ENCODE measurements at regions not wholly inside any gene's neighbourhood (a gene's known extent, or its start where the extent isn't known, plus 50 kb on each side); places are given as distances from the start of the nearest gene placed in this dataset.

DNA sequence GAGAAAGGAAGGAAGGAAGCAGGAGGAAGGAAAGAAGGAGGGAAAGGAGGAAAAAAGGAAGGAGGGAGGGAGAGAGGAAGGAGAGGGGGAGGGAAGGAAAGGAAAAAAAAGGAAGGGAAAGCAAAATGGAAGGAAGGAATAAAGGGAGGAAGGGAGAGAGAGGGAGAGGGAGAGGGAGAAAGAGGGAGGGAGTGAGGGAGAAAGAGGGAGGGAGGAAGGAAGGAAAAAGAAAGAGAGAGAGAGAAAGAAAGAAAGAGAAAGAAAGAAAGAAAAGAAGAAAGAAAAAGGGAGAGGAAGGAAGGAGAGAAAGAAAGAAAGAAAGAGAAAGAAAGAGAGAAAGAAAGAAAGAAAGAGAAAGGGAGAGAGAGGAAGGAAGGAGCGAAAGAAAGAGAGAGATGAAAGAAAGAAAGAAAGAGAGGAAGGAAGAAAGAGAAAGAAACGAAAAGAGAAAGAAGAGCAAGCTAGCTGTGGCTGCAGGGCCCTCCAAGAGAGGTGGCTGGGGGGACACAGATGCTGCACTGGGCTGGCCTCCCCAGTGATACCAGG is 472.4 kb upstream of the MGMT start:
- no peak for DNase-seq

DNA sequence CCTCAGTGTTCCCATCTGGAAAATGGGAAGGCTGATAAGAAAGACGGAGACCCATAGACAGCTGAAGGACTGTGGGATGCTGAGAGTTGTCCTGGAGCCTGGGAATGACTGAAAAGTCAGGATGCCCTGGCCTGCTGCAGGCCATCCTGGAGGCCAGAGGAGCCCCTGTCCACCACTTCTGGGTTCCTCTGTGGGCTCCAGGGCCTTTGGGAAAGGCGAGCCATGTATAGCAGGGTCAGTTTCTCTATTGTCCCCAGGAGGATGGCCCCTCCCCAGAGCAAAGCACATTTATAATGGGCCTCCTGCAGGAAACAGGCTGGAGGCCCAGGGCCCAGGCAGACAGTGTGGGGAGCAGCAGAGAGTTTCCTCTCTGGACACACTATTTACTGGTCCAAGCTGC is 471.4 kb upstream of the MGMT start:
- no peak for DNase-seq

DNA sequence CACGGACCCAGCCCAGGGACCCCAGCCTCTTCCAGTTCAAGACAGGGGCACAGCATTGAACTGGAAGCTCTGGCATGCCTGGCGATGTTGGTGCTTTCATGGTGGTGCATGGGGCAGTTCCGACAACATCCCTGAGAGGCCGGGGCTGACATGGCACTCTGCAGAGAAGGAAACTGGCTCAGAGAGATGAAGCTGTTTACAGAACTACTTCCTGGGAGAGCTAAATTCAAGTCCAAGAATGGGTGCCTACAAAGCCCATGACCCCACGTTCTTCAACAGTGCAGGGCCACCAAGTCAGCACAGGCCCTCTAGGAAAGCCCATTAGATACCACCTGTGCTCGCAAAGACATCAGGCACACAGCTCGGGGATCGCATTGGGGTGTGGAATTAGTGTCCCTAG is 470.9 kb upstream of the MGMT start:
- DNase-seq: no peak

DNA sequence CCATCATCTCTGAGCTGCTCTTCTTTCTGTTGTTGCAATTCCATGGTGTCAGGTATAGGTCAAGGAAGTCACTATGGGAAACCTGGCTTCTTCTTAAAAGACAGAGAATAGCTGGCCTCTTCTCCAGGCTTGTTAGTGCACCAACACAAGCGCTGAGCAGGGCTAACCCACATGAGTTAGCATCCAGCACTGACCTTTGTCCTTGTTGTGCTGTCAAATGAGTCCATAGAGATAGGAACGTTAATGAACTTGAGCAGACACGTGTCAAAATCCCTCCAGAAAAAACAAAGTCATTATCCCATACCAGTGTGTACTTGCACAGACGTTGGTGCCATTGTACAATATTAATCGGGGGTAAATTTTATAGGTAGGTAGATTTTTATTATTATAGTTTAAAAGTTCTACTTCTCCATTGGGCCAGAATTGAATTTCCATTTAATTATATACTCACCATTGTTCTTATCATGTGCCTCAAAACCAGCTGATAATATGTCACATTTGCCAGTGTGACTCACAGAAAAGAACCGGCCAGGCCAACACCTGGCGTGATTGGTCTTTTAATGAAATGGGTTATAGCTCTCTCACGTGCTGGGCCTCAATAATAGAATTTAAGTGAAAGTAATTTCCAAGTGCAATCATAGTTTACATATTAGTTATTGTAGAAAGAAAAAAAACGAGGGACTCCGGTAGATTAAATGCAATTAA is 468.8 kb upstream of the MGMT start:
- DNase-seq: no peak

DNA sequence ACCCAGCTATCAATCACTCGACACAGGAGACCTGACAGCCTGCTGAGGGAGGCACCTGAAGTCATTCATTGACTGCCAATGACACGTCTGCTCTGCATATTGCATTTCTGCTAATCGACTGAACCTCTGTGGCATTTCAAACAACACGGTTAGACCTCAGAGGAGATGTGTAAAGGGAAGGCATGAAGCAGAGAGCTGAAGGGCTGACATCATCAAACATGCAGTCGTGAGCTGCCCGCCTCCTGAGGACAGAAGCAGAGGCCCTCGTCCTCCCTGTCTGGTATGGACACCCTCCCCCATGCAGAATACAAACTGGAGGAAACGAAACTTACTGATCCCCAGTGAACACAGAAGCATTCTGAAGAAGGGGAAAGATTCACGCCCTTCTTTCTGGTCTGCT is 462.6 kb upstream of the MGMT start:
- no peak for DNase-seq

DNA sequence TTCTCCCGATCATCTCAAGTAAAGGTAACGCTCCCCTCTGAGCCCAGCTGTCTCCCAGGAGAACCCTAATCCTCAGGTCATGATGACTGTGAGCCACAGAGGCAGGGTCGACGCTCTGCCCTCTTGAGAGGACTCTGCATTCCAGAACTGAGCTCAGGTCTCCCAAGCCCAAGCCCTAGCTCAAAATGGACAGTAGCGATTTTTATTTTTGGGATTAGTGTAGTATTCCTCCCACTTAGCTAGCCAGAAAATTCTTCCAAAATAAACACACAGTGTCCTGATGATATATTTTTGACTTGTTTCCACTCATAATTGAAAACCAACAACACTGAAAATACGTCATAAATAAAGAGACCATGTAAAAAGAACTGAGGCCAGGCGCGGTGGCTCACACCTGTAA is 462.0 kb upstream of the MGMT start:
- no peak for DNase-seq

DNA sequence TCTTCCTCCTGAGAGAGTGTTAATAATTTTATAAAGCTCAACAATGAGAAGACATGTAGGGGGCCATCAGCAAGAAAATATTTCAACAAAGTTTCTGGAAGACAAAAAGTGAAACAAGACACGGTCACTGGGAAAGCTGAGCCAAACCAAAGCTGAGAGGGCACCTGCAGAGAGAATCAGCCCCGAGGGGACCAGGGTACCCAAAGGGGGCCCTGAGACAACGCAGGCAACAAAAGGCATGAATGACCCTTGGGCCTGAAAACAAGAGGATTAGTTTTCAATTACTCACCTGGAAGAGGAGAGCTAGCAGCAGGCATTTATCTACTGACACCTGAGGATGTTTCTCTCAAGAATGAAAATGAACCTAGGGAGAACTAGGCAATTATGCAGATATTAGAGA is 461.2 kb upstream of the MGMT start:
- DNase-seq: no peak

DNA sequence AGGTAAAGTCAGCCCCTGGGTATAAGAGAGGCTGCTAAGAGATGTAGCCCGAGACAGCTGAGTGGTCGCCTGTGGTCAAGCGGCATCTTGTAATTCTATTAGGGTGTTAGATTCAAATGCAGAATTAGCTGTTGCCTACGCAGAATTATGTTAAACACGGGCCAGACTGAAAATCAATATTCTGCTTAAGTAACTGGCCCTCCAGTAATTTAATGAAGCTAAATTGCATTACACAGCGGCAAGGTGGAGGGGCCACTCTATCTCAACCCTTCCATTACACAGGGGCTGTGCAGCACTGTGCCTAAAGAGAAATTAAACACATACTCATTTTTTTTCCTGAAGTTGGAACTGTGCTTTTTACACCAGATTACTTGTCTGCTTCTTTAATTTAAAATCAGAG is 448.5 kb upstream of the MGMT start:
- no peak for DNase-seq

DNA sequence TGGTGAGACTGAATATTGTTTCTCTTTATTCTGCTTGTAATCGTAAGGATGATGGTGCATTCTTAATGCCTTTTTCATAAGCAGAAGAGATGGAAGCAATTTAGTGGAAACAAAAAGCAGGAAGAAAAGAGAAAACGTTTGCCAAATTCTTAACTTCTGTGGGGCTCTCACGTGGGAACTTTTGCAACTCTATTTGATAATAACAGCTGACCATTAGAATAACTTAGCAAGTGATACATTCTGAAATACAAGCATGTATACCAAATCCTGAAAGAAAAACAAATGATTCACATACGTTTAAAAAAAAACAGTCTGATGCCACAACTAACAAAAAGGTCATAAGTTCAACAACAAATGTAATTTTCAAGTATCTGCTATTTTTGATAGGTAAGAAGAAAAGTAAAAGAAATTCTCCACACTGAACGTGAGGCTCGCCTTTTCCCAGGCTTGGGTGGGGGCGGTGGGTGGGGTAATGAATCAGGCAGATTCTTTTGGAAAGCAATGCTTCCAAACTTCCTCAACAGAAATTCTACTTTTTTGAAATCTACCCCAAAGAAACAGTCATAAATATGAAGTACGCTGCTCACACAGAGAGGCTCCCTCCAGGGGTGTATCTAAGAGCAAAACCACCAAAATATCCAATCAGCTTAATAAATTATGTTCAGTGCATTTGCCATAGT is 446.2 kb upstream of the MGMT start:
- DNase-seq: no peak

DNA sequence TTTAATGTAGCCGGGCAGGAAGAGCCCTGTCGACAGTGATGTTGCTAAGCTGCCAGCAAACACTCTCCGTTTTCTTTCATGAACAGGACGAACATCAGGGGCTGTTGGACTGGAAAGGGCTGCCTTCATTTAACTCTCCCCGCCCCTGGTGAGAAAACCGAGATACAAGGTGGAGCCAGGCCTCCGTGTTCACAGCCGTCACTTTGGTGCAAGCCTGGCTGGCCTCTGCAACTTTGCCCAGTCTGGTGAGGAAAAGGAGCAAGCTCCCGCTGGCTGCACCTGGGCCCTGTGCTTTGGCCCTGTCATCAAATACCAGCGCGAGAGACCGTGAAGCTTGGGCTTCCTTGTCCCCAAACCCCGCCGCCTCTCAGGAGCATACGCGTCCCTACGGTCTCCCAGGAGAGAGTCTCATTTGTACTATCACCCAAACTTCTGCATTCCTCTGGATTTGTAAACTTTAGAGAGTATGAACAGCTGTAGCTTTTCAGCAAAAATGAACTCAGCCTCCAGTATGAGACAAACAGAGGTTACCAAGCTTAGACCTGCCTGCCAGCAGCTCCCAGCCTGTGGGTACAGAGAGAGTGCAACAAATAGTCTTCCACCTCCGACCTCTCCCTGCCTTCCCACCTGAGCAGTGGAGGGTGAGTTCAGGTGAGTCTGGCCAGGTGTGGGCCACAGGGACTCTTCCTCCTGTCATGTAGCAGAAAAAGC is 445.3 kb upstream of the MGMT start:
- no peak for DNase-seq

DNA sequence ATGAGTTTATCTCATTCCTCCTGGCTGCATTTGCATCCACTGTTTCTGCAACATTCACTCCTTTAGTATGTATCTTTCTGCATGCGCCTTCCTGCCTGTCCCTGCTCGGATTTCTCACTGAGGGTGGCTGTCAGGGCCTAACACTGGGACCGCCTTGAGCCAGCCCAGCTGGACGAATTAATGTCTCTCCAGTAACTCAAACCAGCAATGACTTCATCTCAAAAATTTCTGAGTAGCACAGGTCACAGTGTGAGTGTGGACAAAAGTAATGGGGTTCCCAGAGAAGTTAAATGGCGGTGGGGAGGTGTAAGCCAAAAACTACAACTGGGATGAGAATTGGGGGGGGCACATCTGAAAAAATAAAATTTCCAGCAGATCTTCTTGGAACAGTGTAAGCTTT is 444.0 kb upstream of the MGMT start:
- DNase-seq: no peak

DNA sequence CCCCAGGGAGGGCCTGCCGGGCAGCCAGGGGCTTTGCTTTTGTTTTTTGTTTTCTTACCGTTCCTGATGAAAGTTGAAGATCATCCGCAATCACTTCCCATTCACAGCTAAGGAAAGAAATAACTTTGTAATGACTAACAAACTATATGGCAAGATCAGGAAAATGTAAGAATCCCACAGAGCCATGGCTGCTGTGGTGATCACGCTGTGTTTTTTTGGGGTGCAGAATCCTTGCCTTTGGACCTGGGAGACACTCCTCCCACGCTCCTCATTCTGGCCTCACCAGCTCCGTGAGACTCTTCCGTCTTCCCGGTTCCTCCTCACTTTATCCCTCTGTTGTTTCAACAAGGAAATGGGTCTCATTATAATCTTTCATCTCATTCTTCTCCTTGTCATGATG is 443.0 kb upstream of the MGMT start:
- DNase-seq: no peak

DNA sequence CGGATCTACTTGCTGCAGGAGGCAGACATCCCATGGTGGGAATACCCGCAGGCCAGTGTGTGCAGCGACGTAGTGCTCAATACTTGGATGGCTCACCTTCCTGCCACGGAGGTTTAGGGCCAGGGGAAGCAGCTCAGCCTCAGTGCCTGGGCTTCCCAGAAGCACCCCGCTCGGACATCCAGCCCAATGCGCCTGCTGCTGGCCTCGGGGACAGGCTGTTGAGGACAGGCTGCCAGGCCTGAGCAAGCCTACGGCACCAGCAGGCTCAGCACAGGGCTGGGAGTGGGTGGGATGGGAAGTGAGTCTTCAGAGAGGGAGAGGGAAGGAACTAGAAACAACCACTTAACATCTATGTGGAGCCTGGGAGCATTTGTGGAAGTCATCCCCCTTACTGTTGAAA is 441.3 kb upstream of the MGMT start:
- no peak for DNase-seq

DNA sequence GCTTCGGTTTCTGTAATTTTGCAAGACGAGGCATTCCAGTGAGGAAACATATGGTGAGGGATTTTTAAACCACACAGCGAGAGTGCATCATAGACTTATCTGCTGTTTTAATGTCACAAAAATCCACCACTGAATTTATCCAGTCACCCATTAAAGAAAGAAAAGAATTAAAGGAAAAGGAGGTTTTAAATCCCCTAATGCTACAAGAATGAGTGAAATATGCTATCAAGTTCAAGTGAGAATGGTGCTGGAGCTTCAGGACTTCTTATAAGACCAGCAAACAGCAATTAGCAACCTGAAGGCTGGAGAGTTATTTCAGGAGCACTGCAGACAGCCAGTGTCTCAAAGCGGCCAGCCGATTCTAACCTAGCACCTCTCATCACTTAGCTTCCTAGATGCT is 439.1 kb upstream of the MGMT start:
- DNase-seq: no peak

DNA sequence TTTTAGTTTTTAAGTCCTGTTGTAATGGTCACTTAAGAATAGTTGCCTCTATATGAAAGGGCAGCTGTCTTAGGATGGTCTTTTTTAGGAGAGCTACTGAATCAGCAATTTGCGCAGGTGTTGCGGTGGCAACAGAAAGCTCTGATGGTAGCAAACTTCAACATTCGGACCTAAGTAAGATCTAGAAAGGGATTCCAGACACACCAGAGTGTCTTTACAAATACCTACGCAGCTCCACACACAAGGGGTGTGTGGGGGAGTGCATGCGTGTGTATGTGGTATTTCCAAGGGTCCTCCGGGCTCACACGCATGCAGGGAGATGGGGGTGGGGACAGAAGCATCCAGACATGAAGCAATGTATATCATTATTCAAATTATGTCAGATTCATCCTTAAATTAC is 438.6 kb upstream of the MGMT start:
- DNase-seq: no peak

DNA sequence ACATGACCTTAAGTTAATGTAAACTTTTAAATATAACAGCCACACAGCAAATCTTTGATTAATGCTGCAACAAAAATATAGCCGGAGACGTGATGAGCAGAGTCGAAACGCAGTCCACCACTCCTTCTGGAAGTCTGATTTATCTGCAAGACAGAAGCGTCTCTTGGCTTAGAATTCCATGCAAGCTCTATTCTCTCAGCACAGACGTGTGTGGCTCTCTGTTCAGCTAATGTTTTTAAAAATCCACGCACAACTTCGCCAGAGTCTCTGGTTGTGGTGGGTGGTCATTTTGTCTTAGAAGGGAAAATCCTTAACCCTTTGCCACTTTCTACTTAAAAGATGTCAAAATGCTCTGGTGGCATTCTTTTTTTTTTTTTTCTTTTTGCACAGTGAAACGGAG is 438.0 kb upstream of the MGMT start:
- DNase-seq: no peak

DNA sequence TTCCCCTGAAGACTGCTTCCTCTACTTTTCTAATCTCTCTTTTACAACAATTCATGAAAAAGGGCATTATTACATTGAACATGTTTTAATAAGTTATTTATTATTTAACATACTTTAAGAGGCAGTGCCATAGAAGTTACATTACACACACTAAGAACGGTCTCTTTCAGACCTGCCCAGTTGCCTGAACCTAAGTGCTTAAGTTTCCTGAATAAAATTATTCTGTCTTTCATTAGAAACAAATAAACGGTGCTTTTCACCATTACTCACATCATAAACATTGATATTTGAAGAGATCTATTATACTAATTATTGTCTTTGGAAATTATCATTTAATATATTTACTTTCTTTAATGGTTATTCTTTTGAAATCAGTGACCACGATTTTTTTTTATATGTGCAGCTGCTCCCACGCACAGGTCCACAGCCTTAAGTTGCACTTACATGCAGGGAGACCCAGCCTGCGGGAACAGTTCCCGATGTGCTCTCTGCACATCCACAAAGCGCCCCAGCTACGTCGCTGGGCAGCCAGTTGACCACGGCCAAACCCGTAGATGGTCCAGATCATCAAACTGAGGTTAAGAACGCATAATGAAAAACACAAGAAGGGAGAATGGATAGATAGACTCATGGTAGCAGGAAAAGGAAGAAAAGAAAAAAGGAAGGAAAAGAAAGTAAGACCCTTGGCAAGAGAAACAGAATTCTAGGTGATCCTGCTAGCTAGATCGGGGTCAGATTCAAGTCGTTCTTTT is 437.0 kb upstream of the MGMT start:
- DNase-seq: no peak

DNA sequence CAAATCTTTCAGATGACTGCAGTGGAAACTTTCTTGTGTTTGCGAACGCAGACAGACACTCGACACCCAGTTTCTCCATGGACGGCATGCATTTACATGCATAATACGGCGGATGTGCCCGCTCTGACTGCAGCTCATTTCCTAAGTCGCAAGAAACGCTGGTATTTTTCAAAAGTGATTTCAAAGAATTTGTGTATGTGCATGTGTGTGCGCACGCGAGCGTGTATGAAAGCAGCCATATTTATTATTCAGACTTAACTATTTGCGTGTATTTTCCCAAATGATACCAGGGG is 436.5 kb upstream of the MGMT start:
- DNase-seq: no peak

DNA sequence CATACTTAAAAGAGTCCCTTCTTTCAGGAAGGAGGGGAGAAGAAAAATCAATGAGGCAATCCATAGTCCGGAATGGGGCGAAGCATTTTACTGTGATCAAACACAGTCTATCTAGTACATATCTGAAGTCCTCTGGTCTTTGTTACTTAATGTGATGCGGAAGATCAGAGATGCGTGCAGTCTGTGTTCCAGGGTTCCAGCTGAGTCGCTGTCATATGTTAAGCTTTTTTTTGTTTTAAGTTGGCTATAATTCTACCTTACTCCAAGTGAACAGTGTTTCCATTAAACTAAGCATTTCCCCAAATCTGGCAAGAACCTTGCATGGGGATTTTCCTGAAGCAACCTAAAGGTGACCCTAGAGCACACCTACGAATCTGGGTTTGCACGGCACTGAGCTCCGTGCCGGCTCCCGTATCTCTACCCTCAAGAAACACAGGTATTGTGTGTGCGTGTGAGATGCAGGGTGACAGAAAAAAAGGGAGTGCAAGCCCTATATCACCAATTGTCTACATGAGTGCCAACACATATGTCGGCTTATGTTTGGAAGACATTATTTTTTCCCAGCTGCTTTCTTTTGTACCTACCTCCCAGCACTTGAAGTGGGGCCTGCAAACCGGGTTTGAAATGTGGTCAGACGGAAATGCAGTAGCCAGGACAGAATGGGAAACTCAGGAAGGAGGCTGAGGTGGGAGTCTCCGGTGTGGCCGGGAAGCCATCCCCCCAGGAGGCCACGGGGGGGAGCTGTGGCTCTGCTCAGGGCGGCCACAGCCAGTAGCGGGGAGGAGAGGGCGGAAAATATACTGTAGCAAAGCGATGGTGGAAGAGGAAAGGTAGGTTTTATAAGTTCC is 435.8 kb upstream of the MGMT start:
- no peak for DNase-seq

DNA sequence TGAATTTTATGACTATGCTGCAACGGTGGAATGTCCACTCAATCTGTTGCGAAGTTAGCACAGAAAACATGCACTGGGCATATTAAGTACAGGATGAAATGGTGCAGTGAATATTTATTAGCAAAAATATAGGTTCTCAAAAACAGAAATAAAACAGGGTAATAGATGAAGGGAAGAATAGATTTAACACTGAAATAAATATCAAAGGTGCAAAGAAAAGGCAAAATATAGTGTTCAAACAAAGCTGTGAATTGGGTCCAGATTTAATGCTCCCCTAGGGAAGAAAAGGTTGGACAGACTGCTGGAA is 435.2 kb upstream of the MGMT start:
- DNase-seq: no peak

DNA sequence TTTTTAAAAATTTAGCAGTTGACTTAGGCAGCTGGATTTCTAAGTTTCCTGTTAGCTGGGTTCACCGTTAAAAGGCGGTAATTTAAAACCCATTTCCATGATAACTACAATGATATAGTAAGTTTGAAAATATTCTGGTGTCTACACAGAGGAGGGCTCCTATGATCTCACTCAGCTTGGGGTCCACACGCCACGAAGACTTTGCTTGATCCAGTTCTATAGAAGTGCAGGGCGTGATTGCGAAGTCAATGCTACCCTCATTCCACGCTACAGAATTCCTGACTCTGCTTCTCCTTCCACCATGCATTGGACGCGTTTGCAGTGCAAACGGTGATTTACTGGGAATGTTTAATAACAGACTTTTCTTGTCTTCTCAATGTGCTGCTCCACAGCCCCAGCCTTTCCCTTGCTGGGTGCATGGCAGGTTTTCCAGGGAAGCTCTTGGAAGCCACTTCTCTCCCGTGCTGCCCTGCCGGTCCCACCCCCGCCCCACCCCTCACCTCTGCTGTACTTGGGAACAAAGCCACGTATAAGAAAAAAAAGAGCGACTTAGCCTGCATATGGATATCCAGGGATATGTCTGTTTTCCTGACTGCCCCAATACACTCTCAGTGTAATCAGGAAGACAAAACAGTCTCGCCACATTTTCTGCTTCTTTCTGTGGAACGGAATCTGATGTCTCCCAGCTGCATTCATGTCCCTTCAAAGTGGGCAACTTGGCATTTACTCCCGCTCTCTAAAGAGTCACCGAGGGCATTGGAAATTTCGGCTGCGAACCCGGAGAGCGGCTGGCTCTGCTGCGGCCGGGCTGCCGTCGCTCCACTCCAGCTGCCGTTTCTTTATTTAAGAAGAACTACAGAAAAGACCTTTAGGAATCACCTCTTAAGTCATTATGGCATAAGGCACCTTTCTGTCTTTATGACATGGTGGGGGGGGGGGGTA is 434.4 kb upstream of the MGMT start:
- no peak for DNase-seq

DNA sequence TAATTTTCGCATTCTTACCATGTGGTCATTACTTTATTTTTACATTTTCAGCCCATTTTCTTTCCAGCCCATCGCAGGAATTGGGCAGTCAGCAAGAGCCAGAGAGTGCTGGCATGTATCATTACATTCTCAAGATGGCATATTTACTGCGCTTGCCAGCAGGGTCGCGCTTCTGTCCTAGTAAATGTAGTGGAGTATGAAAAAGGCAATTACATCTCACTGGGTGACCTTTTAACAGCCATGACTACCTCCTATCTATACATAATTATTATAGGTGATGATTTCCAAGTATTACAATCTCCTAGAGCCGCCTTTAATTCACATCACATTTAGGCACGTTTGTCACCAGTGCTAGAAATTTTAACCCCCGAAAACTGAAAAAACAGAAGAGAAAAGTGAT is 433.7 kb upstream of the MGMT start:
- no peak for DNase-seq

All from CD4-positive, alpha-beta T cell treated with Interleukin-15 for 1 hour (primary cell).